GM21515 (cell line): ENCODE measurements at regions not wholly inside any gene's neighbourhood (a gene's known extent, or its start where the extent isn't known, plus 50 kb on each side); places are given as distances from the start of the nearest gene placed in this dataset.

Experiments used
- ATAC-seq: cut with Tn5 transposase; IDR thresholded peaks from one replicate; pipeline ENCODE4 v1.9.1; 2021; ENCODE audit not compliant: unreplicated experiment

- ATAC-seq = no peak
These were observed 438.7 kb upstream of the SALL3 start for GRCh38 chr18:78540636-78541529.

- ATAC-seq = no peak
These were observed 437.4 kb upstream of the SALL3 start for GRCh38 chr18:78542204-78542603.

DNA sequence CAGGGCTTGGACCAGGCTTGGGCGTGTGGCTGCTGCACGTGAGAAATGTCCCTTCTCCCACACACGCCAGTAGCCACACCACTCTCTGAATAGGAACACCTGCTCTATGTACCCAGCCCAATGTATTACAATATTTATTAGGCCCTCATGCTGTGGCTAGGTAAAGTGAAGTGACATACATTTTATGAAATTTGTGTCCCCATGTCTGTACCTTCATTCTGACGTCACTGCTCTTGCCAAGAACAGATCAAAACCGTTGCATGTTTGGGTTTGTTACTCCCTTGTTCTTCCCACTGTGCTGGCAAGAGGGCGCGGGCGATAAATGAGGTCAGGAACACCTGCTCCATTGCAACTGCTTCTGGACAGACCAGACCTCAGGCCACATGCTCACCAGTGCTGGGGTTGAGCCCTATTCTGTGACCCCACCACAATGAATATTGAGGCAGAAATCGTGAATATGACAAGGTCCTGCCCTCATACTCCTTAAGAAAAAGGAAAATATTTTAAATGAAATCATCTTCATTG lies 436.4 kb upstream of the SALL3 start:
- ATAC-seq = no peak

- no peak for ATAC-seq
These were observed 433.3 kb upstream of the SALL3 start for GRCh38 chr18:78546281-78546680.

DNA sequence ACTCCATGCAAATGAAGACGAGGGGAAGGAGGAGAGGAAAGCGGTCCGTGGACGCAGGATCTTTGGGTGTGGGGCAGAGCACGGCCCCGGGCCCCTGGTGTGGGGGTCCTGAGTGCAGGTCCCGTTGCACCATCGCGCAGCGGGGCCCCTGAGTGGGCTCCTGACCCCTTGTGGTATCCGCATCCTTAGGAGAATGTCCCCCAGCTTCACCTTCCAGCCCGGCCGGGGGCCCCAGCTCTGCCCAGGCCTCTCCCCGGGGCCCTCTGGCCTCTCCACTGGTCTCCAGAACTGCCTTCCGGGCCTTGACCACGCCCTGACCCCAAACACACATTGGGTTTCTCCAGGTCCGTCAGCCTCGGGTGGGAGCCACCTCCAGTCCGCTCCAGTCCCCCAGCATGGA lies 431.8 kb upstream of the SALL3 start:
- ATAC-seq = no peak

DNA sequence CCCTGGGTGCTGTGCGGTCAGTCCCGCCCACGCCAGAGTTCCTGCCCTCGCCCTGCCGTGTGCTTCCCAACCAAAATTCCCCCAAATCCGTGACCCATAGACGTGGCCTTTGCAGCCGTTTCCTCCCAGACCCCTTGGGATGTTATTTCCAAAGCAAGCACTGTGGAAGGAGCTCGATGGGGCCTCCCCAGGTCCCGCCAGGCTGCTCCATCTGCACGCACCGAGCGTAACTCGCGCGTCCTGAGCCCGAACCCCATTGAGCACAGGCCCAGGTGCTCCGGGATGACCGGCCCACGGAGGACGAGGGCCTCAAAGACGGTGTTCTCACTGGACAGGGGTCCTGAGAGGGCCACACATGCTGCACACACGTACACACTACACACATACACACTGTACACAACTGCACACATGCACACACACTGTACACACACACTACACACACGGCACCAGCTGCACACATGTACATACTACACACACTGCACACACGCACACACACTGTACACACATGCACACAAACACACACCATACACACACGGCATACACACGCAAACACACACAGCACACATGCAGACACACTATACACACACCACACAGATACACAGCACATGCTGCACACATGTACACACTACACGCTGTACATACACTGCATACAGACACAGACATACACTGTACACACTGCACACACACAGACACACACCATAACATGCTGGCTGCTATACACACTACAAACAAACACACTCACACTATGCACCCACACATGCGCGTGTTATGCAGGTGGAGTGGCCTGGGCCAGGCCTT lies 431.2 kb upstream of the SALL3 start:
- ATAC-seq = no peak

DNA sequence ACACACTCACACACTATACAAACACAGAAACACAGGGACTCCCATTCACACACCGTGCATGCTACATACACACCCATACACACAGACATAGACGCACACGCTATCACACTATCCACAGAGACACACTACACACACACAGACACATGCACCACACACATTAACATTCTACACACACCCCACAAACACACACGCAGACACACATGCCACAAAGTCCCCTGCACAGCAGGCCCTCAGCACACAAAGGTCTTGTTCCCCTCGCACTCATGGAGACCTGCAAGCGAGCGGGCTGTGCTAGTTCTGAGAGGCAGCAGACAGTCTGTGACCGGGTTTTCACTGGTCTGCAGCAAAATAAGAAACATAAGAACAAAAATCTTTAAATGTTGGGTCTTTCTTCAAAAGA lies 429.6 kb upstream of the SALL3 start:
- no peak for ATAC-seq

DNA sequence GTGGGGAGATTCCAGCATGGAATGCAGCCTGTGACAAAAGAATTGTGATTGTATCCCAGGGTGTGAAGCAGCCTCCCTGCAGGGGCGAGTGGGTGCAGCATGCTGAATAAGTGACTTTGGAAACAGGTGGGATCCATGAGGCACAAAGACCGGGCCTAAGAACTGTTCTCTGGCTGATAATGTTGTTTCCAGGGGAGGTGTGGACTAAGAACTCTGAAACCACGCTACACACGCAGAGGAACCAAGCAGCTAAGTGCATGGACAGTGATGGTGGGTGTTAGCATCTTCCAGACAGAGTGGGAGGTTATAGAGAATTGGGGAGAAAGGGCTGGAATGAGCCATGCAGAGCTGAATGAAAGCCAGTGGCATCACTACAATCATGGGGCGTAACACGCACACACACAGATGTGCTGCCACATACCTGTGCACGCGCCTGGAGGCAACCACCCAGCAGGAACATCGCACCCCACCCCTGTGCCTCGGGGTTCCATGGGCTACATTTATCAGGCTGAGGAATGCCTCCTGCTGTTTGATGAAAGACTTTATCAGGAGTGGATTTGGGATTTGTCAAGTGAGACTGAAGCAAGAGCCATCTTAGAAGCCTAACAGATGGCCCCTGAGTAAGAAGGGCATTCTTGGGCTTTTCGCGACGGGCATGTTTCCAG lies 424.5 kb upstream of the SALL3 start:
- ATAC-seq = no peak

- ATAC-seq = no peak
These were observed 422.2 kb upstream of the SALL3 start for GRCh38 chr18:78557371-78557770.

DNA sequence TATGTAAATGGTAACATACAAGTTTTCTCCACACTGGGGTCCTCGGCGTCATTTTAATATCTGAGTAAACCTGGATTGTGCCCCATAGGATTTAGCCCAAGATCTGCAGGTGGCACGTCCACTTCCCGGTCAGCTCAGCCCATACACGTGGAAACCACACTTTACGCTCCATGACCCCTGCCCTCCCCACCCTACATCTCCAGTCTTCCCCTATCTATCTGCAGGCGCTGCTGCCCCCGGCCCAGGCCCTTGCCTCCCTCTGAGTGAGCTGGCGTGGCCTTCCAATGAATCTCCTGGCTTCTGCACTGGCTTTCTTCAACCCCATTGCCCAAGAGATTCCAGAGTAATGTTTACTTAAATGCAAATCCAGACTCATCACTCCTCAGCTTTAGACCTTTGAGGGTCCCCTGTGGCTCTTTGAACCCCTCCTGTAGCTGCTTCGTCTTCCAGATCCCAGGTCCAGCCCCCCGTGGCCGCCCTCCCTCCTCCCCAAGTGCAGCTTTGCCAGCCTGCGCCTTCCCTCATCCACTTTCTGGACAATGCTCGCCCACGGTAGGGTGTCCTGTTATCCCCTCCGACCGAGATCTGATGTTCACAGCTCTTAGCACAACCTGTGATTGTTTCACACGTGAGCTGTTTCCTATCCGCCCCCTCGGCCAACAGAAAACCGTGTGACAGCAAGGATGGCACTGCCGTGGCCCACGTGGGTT lies 421.4 kb upstream of the SALL3 start:
- ATAC-seq = no peak

GRCh38 chr18:78558948-78559347 lies 420.7 kb upstream of the SALL3 start:
- no peak for ATAC-seq

DNA sequence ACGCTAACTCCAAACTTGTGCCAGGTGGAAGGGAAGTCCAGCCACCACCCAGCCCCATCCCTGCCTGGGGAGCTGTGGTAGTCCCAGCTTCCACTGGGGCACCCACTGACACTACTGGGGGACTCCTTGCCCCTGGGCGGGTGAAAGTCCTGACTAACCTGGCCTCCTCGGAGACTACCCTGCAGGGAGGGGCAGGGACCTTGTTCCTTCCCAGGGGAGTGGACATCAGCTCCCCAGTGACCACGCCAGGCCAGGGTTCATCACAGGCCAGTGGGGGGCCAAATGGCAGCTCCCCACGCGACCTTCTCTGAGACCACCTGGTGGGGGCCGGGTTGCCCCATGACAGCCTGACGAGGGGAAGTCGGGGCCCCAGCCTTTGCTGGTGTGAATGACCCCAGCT lies 420.0 kb upstream of the SALL3 start:
- ATAC-seq = no peak

DNA sequence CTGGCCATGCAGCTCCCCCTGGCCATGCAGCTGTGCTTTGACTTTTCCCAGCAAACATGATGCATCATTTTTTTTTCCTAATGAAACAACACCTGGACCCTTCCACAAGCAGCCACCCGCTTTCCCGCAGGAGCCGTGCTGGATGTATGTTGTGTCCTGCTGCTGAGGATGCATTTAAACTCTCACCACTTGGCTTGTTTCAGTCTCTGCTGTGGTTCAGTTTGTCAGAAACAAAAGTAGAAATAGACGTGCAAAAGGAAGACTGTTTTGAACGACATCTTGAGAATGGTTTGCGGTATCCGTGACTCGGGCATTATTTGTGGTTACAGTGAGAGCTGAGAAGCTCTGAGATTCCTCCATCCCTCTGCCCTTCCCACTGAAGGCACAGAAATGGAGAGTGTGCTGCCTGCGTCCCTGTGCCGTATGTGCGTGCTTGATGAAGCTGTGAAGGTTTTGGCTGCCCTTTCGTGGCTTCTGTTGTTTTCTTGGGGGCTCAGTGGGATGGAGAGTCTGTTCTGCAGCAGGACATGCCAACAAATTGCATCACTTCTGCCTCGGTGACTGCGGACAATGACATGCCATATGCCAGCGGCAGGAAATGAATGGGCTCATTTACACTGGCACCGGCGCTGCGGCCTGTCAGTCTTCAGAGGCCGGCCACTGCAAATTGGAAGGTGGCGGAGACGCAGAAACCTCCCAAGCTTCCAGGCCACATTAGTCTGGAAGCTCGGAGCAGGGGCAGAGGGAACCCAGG lies 417.7 kb upstream of the SALL3 start:
- ATAC-seq = no peak

DNA sequence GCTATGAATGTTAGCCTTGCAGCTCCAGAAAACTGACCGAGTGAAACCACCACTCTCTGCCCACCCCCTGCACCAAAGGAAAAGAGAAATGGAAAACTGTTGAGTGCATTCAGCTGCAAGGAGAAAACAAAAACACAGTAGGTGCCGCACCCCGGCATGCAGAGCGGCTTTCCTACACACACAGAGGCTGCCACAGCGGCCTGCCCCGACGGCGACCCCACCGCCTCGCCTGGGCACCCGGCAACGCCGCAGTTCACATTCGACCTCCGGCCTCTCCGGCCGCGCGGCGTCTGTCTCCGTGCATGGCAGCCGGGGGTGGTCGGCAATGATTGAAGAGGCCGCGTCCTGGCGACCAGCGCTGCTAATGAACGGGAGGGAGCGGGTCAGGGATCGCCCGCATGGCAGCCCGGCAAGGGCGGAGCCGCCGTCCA lies 417.1 kb upstream of the SALL3 start:
- no peak for ATAC-seq

- ATAC-seq = no peak
These were observed 416.5 kb upstream of the SALL3 start for GRCh38 chr18:78563110-78563509.

DNA sequence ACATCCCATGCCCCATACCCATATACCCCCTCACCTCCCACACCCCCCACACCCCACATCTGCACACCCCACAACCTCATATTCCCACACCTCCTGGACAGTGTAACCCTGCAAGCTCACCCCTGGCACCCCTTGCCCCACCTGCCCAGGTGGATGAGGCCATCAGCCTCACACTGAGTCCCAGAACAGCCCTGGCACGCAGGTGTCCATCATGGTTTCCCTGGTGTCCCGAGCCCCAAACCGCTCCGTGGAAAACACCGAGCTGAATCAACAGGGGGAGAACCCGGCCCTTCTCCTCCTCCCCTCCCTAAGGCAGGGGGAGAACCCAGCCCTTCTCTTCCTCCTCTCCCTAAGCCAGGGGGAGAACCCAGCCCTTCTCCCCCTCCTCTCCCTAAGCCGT lies 415.6 kb upstream of the SALL3 start:
- ATAC-seq = no peak

DNA sequence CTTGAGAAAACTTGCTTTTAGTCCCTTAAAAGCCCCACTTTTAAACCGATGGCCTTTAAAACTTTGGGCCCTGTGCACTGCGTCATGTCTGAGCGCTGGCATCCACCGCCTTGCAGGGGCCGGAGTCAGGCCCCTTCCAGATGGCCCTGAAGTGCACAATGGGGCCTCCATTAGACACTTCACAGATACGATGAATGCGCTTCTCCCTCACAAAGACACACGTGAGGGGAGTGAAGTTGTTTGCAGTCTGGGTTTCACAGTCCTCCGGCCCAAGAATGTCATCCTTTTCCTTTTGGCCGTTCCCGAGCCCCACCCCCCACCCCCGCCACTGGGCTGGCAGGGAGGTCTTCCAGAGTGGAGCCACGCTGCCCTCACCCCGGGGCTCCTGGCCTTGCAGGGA lies 415.1 kb upstream of the SALL3 start:
- ATAC-seq = no peak

DNA sequence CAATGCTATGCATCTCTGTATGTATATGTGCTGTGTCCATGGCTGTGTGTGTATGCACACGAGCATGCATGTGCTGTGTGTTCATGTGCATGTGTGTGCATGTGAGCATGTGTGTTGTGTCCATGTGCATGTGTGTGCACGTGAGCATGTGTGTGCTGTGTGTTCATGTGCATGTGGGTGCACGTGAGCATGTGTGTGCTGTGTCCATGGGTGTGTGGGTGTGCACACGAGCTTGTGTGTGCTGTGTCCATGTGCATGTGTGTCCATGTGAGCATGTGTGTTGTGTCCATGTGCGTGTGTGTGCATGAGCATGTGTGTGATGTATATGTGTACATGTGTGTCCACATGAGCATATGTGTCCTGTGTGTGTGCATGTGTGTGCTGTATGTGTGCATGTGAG lies 414.4 kb upstream of the SALL3 start:
- ATAC-seq = no peak

DNA sequence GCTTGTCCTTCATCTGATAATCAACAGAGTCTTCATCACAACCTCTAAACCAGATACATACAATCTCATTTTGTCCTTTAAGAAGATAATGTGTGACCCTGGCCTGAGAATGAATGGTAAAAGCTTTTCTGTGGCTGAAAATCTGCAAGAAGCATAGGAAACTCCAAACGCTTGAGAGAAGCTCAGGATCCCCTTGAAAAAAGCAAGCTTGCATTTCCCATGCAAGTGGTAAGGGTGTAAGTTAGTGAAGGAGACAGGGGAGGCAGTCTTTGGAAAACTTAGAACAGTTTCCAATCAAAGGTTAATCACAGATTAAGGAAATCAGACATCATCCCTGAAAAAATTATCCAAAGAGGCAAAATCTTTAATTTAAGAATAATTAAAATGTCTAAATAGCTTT lies 413.6 kb upstream of the SALL3 start:
- ATAC-seq = no peak

GRCh38 chr18:78566720-78567119 lies 412.9 kb upstream of the SALL3 start:
- ATAC-seq = no peak
